ENCODE measurements at regions not wholly inside any gene's neighbourhood (a gene's known extent, or its start where the extent isn't known, plus 50 kb on each side); places are given as distances from the start of the nearest gene placed in this dataset.

DNA sequence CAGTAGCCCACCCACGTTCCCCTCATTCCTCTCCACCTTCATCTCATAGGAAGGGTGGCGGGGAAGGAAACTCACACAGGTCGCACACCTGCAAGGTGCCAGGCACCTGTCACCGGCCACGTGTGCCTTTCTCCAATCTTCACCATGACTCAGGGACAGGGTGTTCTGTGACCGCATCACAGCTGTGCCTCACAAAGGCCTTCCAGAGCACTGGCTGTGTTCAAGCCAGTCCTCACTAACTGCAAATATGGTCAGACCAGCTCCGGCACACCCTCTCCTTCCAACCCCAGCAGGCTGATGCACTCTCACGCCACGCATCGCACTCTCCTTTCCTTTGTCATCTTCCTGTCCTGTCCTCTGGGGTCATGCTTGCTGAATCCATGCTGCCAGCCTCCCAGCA is 415.9 kb downstream of the IRS2 start:
- Histone ChIP-seq H3K4me1 (ENCODE audit: control insufficient read depth, insufficient read depth, low read length) (no peaks in the 10 kb centered on the region), H3K9ac (ENCODE audit: low read depth, low read length) (no peak overlapping the region), H3K9me1 (ENCODE audit: insufficient read depth, low read length) (no peaks in the 10 kb centered on the region), H2AFZ (replicated peaks; ENCODE audit: low read length, poor library complexity) (no peak overlapping the region), H3K18ac (ENCODE audit: low read depth, low read length) (no peak overlapping the region), H3K14ac (replicated peaks; ENCODE audit: low read depth, low read length) (no peak overlapping the region), H4K5ac (ENCODE audit: low read depth, low read length) (no peak overlapping the region), H3K79me1 (ENCODE audit: low read depth in 1 of 2, low read length in 2 of 2) (no peaks in the 10 kb centered on the region), H3K4me3 (ENCODE audit: insufficient read depth, low read depth, low read length) (no peak overlapping the region), H3K27ac (ENCODE audit: insufficient read depth, low read length) (no peak overlapping the region), H3K4ac (ENCODE audit: low read depth, low read length) (no peak overlapping the region), H3K4me2 (ENCODE audit: low read depth, low read length) (no peak overlapping the region), H2BK5ac (ENCODE audit: low read depth, low read length, poor library complexity, severe bottlenecking) (no peak overlapping the region), H4K8ac (ENCODE audit: low read depth in 2 of 2, low read length in 2 of 2) (no peak overlapping the region), H2AK9ac (replicated peaks; ENCODE audit: low read depth, low read length, poor library complexity) (no peak overlapping the region), H2BK15ac (ENCODE audit: low read depth, low read length) (no peak overlapping the region), H2AK5ac (ENCODE audit: low read depth, low read length) (peak overlapping the region; percentile 31; the same call in 1 of the 2 replicates), H4K91ac (ENCODE audit: insufficient read depth, low read depth, low read length) (no peak overlapping the region), H3K36me3 (ENCODE audit: control insufficient read depth, insufficient read depth, low read length) (no peaks in the 10 kb centered on the region), H3K23ac (ENCODE audit: low read depth, low read length) (no peak overlapping the region), H3K27me3 (ENCODE audit: control insufficient read depth, insufficient read depth, low read length) (no peaks in the 10 kb centered on the region; the same call in 1 of the 2 replicates), H4K20me1 (ENCODE audit: insufficient read depth, low read length) (no peaks in the 10 kb centered on the region), H3K56ac (ENCODE audit: extremely low read depth, insufficient read depth, low read length) (no peak overlapping the region), H3K9me3 (ENCODE audit: control insufficient read depth, insufficient read depth, low read length) (peaks cover under 1% of the 10 kb centered on the region; the same call in 1 of the 2 replicates), H2BK20ac (ENCODE audit: low read depth, low read length) (no peak overlapping the region), H2BK120ac (ENCODE audit: low read depth, low read length) (no peak overlapping the region)
- ChIA-PET POLR2A (ENCODE audit: unreplicated experiment) (no interaction called here), CTCF (no interaction called here)
- intact Hi-C loops (cut with micrococcal nuclease) (no loop called here), in situ Hi-C loops (cut with MboI; ENCODE audit: low sequenced_read_pairs) (loop anchor here (25.0 kb wide), 1 partner anchor 742 kb away; no protein-coding TSS in a partner anchor), dilution Hi-C loops (cut with HindIII; ENCODE audit: low sequenced_read_pairs, unreplicated experiment) (no loop called here)
- 94% methylated on average over 5 of the region's 10 CpGs; no CpG with 5 or more reads in 1 of the 2 experiments for WGBS, 2 experiments (ENCODE audit: extremely low coverage in 2 of 2, insufficient read length in 1 of 2)
- no TSS peak for BruUV-seq (replicated peaks)
- DNase-seq (no peak), ATAC-seq (ENCODE audit: low read depth) (no peak)
- TF ChIP-seq, protein P1, sequence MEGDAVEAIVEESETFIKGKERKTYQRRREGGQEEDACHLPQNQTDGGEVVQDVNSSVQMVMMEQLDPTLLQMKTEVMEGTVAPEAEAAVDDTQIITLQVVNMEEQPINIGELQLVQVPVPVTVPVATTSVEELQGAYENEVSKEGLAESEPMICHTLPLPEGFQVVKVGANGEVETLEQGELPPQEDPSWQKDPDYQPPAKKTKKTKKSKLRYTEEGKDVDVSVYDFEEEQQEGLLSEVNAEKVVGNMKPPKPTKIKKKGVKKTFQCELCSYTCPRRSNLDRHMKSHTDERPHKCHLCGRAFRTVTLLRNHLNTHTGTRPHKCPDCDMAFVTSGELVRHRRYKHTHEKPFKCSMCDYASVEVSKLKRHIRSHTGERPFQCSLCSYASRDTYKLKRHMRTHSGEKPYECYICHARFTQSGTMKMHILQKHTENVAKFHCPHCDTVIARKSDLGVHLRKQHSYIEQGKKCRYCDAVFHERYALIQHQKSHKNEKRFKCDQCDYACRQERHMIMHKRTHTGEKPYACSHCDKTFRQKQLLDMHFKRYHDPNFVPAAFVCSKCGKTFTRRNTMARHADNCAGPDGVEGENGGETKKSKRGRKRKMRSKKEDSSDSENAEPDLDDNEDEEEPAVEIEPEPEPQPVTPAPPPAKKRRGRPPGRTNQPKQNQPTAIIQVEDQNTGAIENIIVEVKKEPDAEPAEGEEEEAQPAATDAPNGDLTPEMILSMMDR (conservative IDR thresholded peaks at IDR 0.05; ENCODE audit: low read depth, low read length) = no peak
- TF ChIP-seq, protein P2, sequence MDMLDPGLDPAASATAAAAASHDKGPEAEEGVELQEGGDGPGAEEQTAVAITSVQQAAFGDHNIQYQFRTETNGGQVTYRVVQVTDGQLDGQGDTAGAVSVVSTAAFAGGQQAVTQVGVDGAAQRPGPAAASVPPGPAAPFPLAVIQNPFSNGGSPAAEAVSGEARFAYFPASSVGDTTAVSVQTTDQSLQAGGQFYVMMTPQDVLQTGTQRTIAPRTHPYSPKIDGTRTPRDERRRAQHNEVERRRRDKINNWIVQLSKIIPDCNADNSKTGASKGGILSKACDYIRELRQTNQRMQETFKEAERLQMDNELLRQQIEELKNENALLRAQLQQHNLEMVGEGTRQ (IDR thresholded peaks at IDR 0.05; ENCODE audit: low read depth, low read length) = no peak
- TF ChIP-seq CHD1 (IDR thresholded peaks at IDR 0.05; ENCODE audit: low read depth, low read length) = no peak
- TF ChIP-seq SMC3 (IDR thresholded peaks at IDR 0.05; ENCODE audit: low read depth, low read length) = no peak
- TF ChIP-seq RAD21 (IDR thresholded peaks at IDR 0.05; ENCODE audit: low read length) = no peak
- TF ChIP-seq NFE2L2 (IDR thresholded peaks at IDR 0.05; ENCODE audit: low read depth, low read length) = no peak
- TF ChIP-seq RFX5 (IDR thresholded peaks at IDR 0.05; ENCODE audit: low read depth, low read length) = no peak
- TF ChIP-seq POLR2A (IDR thresholded peaks at IDR 0.05; ENCODE audit: low read depth, low read length) = no peak
- TF ChIP-seq, protein P3, sequence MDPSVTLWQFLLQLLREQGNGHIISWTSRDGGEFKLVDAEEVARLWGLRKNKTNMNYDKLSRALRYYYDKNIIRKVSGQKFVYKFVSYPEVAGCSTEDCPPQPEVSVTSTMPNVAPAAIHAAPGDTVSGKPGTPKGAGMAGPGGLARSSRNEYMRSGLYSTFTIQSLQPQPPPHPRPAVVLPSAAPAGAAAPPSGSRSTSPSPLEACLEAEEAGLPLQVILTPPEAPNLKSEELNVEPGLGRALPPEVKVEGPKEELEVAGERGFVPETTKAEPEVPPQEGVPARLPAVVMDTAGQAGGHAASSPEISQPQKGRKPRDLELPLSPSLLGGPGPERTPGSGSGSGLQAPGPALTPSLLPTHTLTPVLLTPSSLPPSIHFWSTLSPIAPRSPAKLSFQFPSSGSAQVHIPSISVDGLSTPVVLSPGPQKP (IDR thresholded peaks at IDR 0.05; ENCODE audit: borderline replicate concordance, low read depth, low read length) = no peak
- TF ChIP-seq FOS (IDR thresholded peaks at IDR 0.05; ENCODE audit: low read depth, low read length) = no peak
- no peak for TF ChIP-seq RCOR1 (IDR thresholded peaks at IDR 0.05; ENCODE audit: insufficient replicate concordance, low read length)
- TF ChIP-seq MAFK (IDR thresholded peaks at IDR 0.05; ENCODE audit: low read depth, low read length) = no peak
- no peak for TF ChIP-seq MAZ (IDR thresholded peaks at IDR 0.05; ENCODE audit: borderline replicate concordance, low read depth, low read length)

Measured in IMR-90 (cell line).